Upper lobe of left lung (tissue), 6 donors: ENCODE measurements at regions not wholly inside any gene's neighbourhood (a gene's known extent, or its start where the extent isn't known, plus 50 kb on each side); places are given as distances from the start of the nearest gene placed in this dataset.

ENCODE experiments used
- ATAC-seq, 2 donors: fragments of 200-7000 bp; cut with Tn5 transposase; one replicate each; pipeline ENCODE4 v1.9.1; 2022; ENCODE audit warnings: mild to moderate bottlenecking in 2 of 2, moderate library complexity in 2 of 2; ENCODE audit not compliant: low FRiP score in 2 of 2
- DNase-seq, 2 donors: peaks; one replicate each; pipeline ENCODE4 v3.0.0-alpha.2; 2019 to 2020
- H3K27ac ChIP-seq, 4 donors: fragments of 200-600 bp; sonication (generic); one replicate each; pipeline ENCODE4 v1.5.1; 2016 to 2019
- H3K27me3 ChIP-seq, 4 donors: fragments of 200-600 bp; sonication (generic); one replicate each; pipeline ENCODE4 v1.5.1; 2017 to 2019
- H3K36me3 ChIP-seq, 4 donors: fragments of 200-600 bp; sonication (generic); one replicate each; pipeline ENCODE4 v1.5.1; 2016 to 2019
- H3K4me1 ChIP-seq, 4 donors: fragments of 200-600 bp; sonication (generic); one replicate each; pipeline ENCODE4 v1.5.1; 2018 to 2019
- H3K4me3 ChIP-seq, 4 donors: fragments of 200-600 bp; sonication (generic); one replicate each; pipeline ENCODE4 v1.5.1; 2017 to 2019; ENCODE audit warnings: mild to moderate bottlenecking in 2 of 4, moderate library complexity in 1 of 4
- H3K9me3 ChIP-seq, 4 donors: fragments of 200-600 bp; sonication (generic); one replicate each; pipeline ENCODE4 v1.5.1; 2018 to 2019
- EP300 ChIP-seq, 4 donors: sonication (generic); formaldehyde crosslinking; IDR thresholded peaks; one replicate each; pipeline ENCODE4 v1.5.1; 2017; ENCODE audit warnings: antibody characterized with exemption in 4 of 4, control low read depth in 2 of 4
- POLR2A ChIP-seq, 4 donors: fragments of 450-650 bp; IDR thresholded peaks; one replicate each; pipeline ENCODE4 v1.5.1; 2016 to 2017; ENCODE audit warnings: antibody characterized with exemption in 4 of 4, mild to moderate bottlenecking in 2 of 4
- POLR2AphosphoS5 ChIP-seq, 2 donors: sonication (generic); formaldehyde crosslinking; IDR thresholded peaks; one replicate each; pipeline ENCODE4 v1.5.1; 2017; ENCODE audit warnings: antibody characterized with exemption in 2 of 2
- WGBS, 2 donors: methylation state at CpG; one replicate each; pipeline ENCODE4 v1.1.5; 2017 to 2018; 5-methylcytosine and 5-hydroxymethylcytosine counted together
- TF ChIP-seq, protein P1 (sequence below), 6 experiments: fragments of 450-650 bp in 4 of 6; fragments of 200-600 bp in 2 of 6; sonication (generic) in 2 of 6; IDR thresholded peaks; one replicate each; pipeline ENCODE4 v1.5.1; 2016 to 2019; ENCODE audit warnings: antibody characterized with exemption in 6 of 6
- donor health status: DM: no; HTN: no; CAD: no; lungs with moderate emphysema.
- donor health status: DM: no; HTN: yes; CAD: no; lungs with severe emphysema.

DNA sequence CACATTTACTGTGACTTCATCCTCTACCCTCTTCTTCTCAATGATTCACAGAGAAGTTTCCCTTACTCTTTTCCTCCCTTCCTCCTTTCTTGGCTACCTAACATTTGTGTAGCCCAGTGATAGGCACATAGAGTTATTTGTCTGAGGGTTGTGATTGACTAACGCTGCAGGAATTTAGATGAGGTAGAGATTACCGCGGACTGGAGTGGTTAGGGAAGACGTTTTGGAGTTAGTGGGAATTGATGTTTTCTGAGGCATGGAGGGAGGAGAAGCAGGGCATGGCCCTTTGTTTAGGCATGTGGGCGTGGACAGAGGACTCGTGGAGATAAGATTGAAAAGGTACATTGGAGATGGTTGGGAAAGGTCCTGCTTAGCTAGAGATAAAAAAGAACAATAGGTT lies 246.7 kb downstream of the GPAT3 start:
- no peak overlapping the region for H3K27ac ChIP-seq
- DNase-seq, result no peak
- no peaks in the 10 kb centered on the region for H3K9me3 ChIP-seq
- H3K4me3 ChIP-seq, result no peak overlapping the region
- ATAC-seq, result no peak
- no peaks in the 10 kb centered on the region for H3K27me3 ChIP-seq
- TF ChIP-seq, protein P1, sequence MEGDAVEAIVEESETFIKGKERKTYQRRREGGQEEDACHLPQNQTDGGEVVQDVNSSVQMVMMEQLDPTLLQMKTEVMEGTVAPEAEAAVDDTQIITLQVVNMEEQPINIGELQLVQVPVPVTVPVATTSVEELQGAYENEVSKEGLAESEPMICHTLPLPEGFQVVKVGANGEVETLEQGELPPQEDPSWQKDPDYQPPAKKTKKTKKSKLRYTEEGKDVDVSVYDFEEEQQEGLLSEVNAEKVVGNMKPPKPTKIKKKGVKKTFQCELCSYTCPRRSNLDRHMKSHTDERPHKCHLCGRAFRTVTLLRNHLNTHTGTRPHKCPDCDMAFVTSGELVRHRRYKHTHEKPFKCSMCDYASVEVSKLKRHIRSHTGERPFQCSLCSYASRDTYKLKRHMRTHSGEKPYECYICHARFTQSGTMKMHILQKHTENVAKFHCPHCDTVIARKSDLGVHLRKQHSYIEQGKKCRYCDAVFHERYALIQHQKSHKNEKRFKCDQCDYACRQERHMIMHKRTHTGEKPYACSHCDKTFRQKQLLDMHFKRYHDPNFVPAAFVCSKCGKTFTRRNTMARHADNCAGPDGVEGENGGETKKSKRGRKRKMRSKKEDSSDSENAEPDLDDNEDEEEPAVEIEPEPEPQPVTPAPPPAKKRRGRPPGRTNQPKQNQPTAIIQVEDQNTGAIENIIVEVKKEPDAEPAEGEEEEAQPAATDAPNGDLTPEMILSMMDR (IDR thresholded peaks at IDR 0.05), result no peak
- no peak for TF ChIP-seq EP300 (IDR thresholded peaks at IDR 0.05)
- WGBS, 2 donors, result 72 to 77% methylated on average over 6 of the region's 6 CpGs
- H3K36me3 ChIP-seq, result no peaks in the 10 kb centered on the region
- no peaks in the 10 kb centered on the region for H3K4me1 ChIP-seq

GRCh38 chr4:83781434-83781833 lies 245.5 kb downstream of the GPAT3 start:
- Histone ChIP-seq H3K9me3 (no peaks in the 10 kb centered on the region), H3K27me3 (no peaks in the 10 kb centered on the region), H3K4me1 (no peaks in the 10 kb centered on the region), H3K27ac (no peak overlapping the region), H3K36me3 (no peaks in the 10 kb centered on the region), H3K4me3 (no peak overlapping the region)
- TF ChIP-seq, protein P1 (IDR thresholded peaks at IDR 0.05), result no peak
- TF ChIP-seq EP300 (IDR thresholded peaks at IDR 0.05) (no peak), POLR2A (IDR thresholded peaks at IDR 0.05) (no peak), POLR2AphosphoS5 (IDR thresholded peaks at IDR 0.05) (no peak)
- DNase-seq (no peak), ATAC-seq (no peak)
- 89 to 100% methylated on average over 1 of the region's 1 CpG for WGBS, 2 donors

DNA sequence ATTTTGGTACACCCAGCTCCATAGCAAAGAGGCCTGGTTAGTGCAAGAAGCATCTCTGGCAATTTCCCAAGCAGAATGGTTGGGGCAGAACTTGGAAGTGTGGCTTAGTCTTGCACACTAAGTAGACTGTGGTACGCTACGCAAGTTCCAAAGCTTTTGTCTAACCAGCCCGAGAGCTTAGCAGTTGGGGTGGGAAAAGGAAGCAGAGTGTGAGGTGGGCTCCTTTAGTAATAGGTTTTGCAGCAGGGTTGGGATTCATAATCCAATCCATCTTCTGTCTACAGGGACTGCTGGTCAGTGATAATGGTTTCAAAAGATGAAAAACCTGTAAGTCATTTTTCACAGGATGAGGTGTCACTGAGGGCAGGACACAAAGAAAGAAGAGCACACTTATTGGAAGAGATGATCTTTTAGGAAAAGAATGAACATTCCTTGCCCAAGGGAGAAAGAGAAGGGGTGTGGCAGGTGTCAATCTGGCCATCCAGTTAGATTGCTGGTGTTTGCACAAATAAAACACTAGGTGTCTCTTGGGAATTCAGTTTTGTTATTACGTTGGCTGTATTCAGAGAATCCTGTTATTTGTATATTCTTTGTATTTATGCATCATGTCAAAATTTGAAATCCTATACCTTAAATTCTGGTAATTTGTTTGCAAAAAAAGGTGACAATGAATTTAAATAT lies 244.3 kb downstream of the GPAT3 start:
- Histone ChIP-seq H3K27me3 (no peaks in the 10 kb centered on the region), H3K27ac (no peak overlapping the region), H3K4me1 (no peaks in the 10 kb centered on the region), H3K4me3 (no peak overlapping the region), H3K9me3 (no peaks in the 10 kb centered on the region), H3K36me3 (no peaks in the 10 kb centered on the region)
- DNase-seq (no peak), ATAC-seq (no peak)
- WGBS, 2 donors, result 85 to 87% methylated on average over 4 of the region's 4 CpGs
- TF ChIP-seq POLR2A (IDR thresholded peaks at IDR 0.05), result no peak
- TF ChIP-seq POLR2AphosphoS5 (IDR thresholded peaks at IDR 0.05), result no peak

DNA sequence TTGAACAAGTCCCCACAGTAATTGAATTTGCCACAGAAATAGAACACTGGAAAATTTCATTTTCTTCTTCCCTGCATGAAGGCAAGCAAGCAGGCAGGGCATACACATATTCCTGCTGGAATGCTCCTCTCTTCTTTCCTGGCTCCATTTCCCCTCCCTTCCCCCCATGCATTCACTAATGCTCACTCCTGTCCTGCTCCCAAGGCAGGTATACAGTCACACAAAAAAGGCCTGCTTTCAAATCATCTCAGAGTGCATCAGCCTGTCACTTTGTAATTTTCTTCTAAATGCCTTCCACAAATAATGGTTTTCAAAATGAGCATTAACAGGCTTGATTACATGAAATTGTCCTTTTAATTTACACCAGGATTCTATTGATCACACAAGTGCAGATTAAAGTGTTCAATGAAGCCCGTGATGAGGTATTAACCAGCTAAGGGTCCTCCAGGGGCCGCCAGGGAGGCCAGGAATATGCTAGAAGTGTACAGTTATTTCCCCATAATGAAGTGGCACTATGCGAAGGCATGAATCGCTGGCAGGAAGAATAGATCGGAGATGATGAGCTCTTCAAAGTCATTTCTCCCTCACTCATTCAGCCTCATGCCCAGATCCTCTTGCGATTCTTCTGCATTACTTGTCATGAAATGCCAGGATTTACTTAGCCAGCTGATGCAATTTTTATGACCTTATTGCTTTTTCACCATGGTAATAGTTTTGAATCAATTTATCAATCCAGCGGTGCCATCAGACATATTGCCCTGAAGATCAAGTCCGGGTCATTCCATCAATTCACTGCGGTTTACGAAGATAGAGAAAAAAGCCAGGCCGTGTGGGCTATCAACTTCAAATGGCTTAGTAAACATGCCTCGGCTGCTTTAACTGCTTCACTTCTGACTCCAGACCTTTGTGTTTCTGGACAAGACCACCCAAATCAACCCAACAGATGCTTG lies 243.5 kb downstream of the GPAT3 start:
- Histone ChIP-seq H3K4me1 (no peaks in the 10 kb centered on the region), H3K27me3 (no peaks in the 10 kb centered on the region), H3K27ac (no peak overlapping the region), H3K36me3 (no peaks in the 10 kb centered on the region), H3K9me3 (no peaks in the 10 kb centered on the region), H3K4me3 (no peak overlapping the region)
- TF ChIP-seq EP300 (IDR thresholded peaks at IDR 0.05), result no peak
- TF ChIP-seq, protein P1 (IDR thresholded peaks at IDR 0.05), result no peak
- no peak for TF ChIP-seq POLR2A (IDR thresholded peaks at IDR 0.05)
- no peak for TF ChIP-seq POLR2AphosphoS5 (IDR thresholded peaks at IDR 0.05)
- ATAC-seq (no peak), DNase-seq (no peak)
- 75 to 83% methylated on average over 12 of the region's 12 CpGs for WGBS, 2 donors

DNA sequence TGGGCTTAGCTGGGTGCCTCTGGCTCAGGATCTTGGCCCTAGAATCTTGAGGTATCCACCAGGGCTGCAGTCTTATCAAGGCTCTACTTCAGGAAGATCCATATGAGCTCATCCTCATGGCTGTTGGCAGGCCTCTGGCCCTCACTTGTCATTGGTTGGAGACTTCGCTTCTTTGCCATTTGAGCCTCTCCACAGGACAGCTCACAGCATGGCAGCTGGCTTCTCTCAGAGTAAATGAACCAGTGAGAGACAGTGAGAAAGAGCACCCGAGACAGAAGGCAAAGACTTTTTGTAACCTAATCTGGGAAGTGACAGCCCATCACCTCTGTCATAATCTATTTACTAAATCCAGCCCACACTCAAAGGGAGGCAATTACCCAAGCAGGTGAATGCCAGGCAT lies 236.8 kb downstream of the GPAT3 start:
- no peak for TF ChIP-seq EP300 (IDR thresholded peaks at IDR 0.05)
- no peak for TF ChIP-seq POLR2A (IDR thresholded peaks at IDR 0.05)
- TF ChIP-seq, protein P1 (IDR thresholded peaks at IDR 0.05), result no peak
- no peak for TF ChIP-seq POLR2AphosphoS5 (IDR thresholded peaks at IDR 0.05)
- DNase-seq, result no peak

More for the DNA sequence above, 236.8 kb downstream of the GPAT3 start:
- Histone ChIP-seq H3K27ac (no peak overlapping the region), H3K9me3 (no peaks in the 10 kb centered on the region), H3K27me3 (no peaks in the 10 kb centered on the region), H3K4me1 (no peaks in the 10 kb centered on the region), H3K36me3 (no peaks in the 10 kb centered on the region), H3K4me3 (no peak overlapping the region)
- 65 to 81% methylated on average over 2 of the region's 2 CpGs for WGBS, 2 donors
- no peak for ATAC-seq
